ENCODE measurements at regions not wholly inside any gene's neighbourhood (a gene's known extent, or its start where the extent isn't known, plus 50 kb on each side); places are given as distances from the start of the nearest gene placed in this dataset.

DNA sequence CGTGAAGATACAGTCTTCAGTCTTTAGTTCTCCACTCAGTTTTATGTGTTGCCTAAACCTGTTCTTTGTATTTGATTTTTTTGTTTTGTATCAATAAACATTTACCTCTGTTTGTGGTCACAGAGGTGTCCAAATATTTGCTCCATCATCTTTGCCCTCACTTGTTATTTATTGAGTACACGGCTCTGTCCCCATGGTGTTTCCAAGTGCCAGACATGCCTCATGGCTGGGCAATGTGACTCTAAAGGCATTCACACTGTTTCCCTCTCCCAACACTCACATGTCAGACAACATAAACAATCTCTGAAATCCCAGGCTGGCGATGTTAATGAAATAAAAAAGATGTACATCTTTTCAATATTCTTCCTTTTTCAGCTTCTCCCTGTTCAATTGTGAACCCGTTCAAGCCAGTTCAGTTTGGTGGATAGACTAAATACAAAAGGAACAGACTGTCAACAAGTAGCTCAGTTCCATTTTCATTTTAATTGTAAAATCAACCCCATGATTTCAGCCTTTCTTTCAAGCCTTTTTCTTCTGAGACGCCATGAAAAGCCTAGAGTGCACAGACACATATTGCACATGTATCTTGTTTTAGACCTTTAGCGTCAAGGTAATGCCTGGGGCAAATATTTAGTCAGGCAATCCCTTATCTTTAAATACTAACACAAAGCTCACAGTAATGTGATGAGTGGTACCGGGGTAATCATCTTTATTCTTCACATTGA, 680.7 kb downstream of the GALC start:
- TF ChIP-seq CTCF (IDR thresholded peaks at IDR 0.05; ENCODE audit: low read depth, low read length, missing control alignments) = no peak
- Histone ChIP-seq H3K27ac (no peak overlapping the region), H3K4me3 (ENCODE audit: low read depth, low read length) (no peak overlapping the region), H3K27me3 (replicated peaks) (no peaks in the 10 kb centered on the region), H3K36me3 (replicated peaks) (no peaks in the 10 kb centered on the region)
- no peak for DNase-seq
- in situ Hi-C loops (cut with HindIII; ENCODE audit: low pct_ligation_motif_present, low sequenced_read_pairs) = no loop called here

DNA sequence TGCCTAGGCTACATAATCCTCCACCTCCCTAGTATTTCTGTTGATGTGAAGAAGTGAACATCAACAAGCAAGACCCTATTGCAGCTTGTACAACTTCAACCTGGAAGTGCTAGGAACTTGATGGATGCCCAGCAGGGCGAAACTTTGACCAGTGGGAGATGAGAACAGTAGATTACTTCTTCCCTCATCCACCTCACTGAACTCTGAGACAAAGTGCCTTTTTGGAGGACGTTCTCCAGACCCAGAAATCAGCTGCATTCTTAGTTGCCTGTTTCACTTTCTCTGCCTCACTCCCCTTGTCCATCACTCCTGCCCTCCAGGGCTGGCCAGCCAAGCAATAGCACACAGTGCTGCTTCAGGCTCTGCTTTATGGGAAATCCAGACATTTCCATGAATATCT, 683.4 kb downstream of the GALC start:
- no peaks in the 10 kb centered on the region for H3K27me3 ChIP-seq (replicated peaks)
- in situ Hi-C loops (cut with HindIII; ENCODE audit: low pct_ligation_motif_present, low sequenced_read_pairs) = no loop called here
- no peak overlapping the region for H3K4me3 ChIP-seq (ENCODE audit: low read depth, low read length)
- no peak for DNase-seq
- no peak for TF ChIP-seq CTCF (IDR thresholded peaks at IDR 0.05; ENCODE audit: low read depth, low read length, missing control alignments)
- no peaks in the 10 kb centered on the region for H3K36me3 ChIP-seq (replicated peaks)
- H3K27ac ChIP-seq = no peak overlapping the region

DNA sequence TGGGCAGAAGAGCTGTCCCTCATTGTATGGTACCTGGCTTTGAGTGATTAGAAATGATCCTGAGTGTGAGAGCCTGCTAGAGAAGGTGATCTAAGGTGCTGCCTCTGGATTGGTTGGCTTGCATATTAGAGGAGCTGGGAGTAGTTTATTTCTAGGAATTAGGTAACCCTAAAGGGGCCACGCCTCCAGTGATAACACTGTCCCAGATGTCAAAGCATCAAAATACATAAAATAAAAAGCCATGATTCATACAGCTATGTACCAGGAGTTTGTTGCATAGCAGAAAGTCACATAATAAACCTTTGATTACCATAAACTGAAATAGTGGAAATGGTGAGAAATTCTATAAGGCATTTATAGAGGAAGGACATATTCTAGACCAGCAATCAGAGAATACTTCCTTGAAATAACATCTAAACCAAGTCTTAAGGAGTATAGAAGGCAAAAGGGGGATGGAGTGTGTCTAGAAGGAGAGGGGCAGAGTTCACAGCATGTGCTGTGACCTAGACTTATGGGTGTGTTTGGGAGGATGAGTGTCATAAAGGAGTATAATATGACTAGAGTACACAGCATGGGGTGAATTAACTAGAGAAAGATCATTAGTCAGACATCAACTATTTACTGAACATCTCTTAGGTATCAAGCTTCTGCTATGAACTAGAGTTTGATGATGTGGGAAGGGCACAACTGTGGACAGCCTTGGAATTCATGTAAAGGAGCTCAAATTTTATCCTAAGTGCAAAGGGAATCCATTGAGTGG, 686.4 kb downstream of the GALC start:
- Histone ChIP-seq H3K4me3 (ENCODE audit: low read depth, low read length) (no peak overlapping the region), H3K27ac (no peak overlapping the region), H3K27me3 (replicated peaks) (no peaks in the 10 kb centered on the region), H3K36me3 (replicated peaks) (no peaks in the 10 kb centered on the region)
- in situ Hi-C loops (cut with HindIII; ENCODE audit: low pct_ligation_motif_present, low sequenced_read_pairs) = no loop called here
- DNase-seq = no peak
- no peak for TF ChIP-seq CTCF (IDR thresholded peaks at IDR 0.05; ENCODE audit: low read depth, low read length, missing control alignments)

GRCh38 chr14:87305345-87305744, 687.6 kb downstream of the GALC start:
- in situ Hi-C loops (cut with HindIII; ENCODE audit: low pct_ligation_motif_present, low sequenced_read_pairs) = no loop called here
- no peak for TF ChIP-seq CTCF (IDR thresholded peaks at IDR 0.05; ENCODE audit: low read depth, low read length, missing control alignments)
- no peaks in the 10 kb centered on the region for H3K36me3 ChIP-seq (replicated peaks)

DNA sequence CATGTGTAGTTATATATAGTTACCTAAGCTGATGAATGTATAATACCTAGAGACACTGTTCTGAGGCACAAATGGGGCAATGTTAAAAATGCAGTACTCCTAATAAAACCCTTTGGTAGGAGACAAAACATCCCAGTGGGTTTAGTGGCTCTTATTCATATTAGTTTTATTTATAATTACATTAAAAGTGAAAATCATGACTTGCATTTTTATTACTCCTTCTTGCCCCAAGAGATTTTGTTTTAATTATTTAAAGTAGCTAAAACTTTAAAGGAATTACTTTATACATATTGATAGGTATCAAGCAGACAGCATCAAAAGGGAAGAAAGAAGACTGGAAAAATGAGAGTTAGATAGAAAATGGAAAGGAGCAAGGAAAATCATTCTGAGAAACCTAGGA, 688.6 kb downstream of the GALC start:
- no peak for DNase-seq
- no peaks in the 10 kb centered on the region for H3K36me3 ChIP-seq (replicated peaks)
- in situ Hi-C loops (cut with HindIII; ENCODE audit: low pct_ligation_motif_present, low sequenced_read_pairs) = no loop called here
- no peak overlapping the region for H3K4me3 ChIP-seq (ENCODE audit: low read depth, low read length)
- no peak for TF ChIP-seq CTCF (IDR thresholded peaks at IDR 0.05; ENCODE audit: low read depth, low read length, missing control alignments)
- no peaks in the 10 kb centered on the region for H3K27me3 ChIP-seq (replicated peaks)
- no peak overlapping the region for H3K27ac ChIP-seq

More at GRCh38 chr14:87305345-87305744, 687.6 kb downstream of the GALC start:
- DNase-seq = no peak
- Histone ChIP-seq H3K27ac (no peak overlapping the region), H3K27me3 (replicated peaks) (no peaks in the 10 kb centered on the region), H3K4me3 (ENCODE audit: low read depth, low read length) (no peak overlapping the region)
